ENCODE measurements at regions not wholly inside any gene's neighbourhood (a gene's known extent, or its start where the extent isn't known, plus 50 kb on each side); places are given as distances from the start of the nearest gene placed in this dataset.

GRCh38 chr15:97547381-97547780 lies 413.1 kb upstream of the ARRDC4 start:
- TF ChIP-seq CTCF (IDR thresholded peaks at IDR 0.05 in 4 of 5, conservative IDR thresholded peaks at IDR 0.05 in 1 of 5) (no peak), POLR2A (IDR thresholded peaks at IDR 0.05) (no peak)

All from gastrocnemius medialis (tissue), 4 donors.